SIG-M5 (cell line): ENCODE measurements at regions not wholly inside any gene's neighbourhood (a gene's known extent, or its start where the extent isn't known, plus 50 kb on each side); places are given as distances from the start of the nearest gene placed in this dataset.
"Not testable (repeated sequence)": the region's sequence is repeated elsewhere in the genome, so short reads cannot be mapped to it uniquely, and the experiment has no call there.

Experiments
- DNase-seq: peaks from one replicate; lab custom pipeline; 2025; lab: John Stamatoyannopoulos, UW

DNA sequence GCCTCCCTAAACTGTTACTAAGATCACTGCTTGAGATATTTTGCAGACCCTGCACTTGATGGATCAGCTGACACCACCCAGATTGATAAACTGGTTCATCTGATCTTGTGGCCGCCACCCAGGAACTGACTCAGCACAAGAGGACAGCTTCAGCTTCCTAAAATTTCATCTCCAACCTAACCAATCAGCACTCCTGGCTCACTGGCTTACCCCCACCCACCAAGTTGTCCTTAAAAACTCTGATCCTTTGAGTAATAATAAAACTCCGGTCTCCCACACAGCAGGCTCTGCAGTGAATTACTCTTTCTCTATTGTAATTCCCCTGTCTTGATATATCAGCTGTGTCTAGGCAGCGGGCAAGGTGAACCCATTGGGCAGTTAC lies 174.8 kb downstream of the UTP18 start:
- no peak for DNase-seq

DNA sequence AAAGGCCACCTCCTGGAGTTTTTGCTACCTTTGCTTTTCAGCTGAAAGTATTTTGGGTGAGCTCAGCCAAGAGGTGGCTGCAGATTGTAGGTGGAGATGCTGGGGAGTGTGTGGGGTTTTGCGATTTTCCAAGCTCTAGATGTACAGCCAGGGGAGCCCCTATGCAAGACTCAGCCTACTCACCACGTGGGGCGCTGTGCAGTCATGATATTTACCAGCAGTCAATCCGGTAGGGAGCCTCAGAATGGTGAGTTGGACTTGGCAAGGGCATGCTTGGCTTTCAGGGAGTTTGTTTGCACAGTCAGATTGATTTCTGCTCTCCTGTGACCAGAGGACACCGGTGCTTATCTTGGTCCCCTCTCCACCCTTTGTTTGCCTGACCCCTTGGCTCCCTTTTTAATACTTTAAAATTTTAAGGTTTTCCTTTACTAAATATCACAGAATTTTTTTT lies 175.3 kb downstream of the UTP18 start:
- no peak for DNase-seq

DNA sequence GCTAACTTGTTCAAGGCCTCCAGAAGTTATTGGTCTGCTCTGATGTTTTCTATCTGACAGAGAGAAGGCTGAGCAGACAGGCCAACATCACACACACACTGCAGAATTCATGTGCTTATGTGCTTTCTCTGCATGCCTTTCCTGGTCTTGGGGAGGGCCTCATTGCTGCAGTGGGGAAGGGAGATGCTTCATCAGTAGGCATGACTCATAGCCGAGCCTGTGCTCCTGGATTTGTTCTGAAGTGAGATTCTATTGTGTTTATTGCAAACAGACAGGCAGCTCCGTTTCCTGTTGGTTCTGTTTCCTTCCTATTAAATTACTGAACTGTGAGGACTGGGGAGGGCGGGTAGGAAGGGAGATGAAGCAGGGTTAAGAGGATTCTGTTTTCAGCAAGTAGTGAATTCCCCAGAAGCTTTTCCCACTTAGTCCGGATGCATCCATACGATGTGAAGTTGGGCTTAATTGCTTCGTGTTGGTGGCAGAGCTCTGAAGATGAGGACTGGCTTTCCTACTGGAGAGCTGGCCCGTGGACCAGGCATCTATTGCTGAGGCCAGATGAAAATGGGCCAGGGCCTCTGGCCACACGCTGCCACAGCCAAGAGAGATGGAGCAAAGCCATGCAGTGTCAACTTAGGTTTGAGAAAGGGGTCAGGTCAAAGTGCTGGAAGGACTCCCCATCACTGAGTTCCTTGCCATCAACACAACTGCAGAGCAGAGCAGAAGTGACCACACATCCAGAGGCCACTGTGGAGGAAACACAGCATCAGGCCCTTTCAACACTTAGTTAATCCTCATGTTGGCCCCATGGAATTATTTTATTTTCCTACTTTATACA lies 179.3 kb downstream of the UTP18 start:
- no peak for DNase-seq

DNA sequence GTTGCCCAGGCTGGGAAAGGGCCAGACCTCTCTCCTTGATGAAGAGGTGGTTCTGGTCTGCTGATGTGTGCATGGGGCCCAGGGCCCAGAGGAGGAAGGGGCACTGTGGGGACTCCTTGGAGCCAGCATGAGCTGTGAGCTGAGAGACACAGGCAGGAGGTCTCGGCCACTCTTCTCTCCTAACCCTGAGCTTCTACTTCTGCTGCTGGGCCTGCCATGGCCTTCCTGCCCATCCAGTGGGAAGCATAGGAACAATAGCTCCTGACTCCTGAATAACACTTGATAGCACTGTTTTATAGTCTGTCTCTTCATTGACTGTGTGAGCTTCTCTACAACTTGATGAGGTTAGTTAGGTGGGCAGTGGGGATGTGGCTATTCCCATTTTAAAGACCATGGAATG lies 181.1 kb downstream of the UTP18 start:
- DNase-seq = no peak

DNA sequence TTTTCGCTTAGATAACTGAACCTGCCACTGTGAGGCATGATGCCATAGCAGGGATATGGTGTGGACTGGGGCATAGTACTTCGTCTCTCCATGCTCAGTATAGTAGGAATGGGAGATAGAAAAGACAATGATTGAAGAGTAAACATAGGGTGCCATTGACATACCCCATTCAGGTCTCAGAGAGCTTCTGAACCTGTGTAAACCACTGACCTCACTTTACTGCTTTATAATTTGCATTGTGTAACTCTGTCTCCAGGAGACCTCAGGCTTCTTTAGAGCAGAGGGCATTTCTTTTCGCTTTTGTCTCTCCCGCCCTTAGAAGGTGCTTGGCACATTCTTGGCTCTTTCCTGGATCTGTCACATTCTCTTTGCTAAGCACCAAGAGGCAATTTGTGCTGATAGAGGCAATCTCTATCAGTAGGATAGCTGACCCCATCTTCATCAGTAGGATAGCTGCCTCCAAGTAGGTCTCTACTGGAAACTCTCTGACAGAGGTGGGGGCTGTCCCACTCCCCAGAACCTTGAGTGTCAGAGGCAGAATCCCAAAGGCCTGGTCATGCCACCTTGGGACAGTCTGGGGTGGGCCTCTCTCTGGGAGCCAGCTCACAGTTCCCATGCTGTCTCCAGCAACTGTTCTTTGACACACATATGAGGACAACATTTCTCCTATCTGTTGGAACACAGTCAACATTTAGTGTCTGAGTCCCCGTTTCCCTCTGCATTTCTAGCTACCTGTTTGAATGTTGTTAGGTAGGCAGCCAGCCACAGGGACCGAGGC lies 181.9 kb downstream of the UTP18 start:
- no peak for DNase-seq

DNA sequence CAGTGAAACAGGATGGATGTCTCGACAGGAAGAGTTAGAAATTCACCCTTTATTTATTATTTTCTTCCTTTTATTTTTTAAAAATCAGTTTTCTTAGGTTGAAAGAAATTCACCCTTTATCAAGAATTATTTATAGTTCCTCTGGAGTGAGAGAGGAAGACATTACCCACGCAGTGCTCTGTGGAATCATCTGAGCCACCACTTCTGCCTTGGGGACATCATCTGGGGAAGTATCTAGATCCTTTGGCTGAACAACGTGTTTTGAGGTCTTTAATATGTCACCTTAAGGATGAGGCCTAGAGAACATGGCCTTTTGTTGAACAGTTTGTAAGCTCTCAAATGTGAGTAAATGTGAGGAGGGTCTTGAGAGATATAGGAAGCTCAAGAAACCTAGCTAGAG lies 183.3 kb downstream of the UTP18 start:
- no peak for DNase-seq

DNA sequence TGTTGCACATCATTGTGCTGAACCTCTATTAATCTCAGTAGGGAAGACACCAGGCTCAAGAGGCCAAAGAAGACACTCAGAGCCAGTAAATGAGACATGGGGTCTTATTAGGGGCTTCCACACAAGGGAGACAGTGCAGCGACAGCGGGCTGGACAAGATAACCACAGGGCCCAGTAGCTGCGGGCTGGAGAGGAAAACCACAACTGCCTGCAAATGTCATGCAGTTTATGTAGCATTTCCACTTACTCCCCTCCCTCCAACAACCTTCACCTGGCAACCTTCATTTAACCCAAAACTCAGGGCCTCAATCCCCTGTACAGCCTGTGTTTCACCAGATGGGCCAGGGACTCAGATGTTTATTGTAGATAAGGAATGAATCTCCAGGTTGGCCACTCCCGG lies 185.6 kb downstream of the UTP18 start:
- no peak for DNase-seq

DNA sequence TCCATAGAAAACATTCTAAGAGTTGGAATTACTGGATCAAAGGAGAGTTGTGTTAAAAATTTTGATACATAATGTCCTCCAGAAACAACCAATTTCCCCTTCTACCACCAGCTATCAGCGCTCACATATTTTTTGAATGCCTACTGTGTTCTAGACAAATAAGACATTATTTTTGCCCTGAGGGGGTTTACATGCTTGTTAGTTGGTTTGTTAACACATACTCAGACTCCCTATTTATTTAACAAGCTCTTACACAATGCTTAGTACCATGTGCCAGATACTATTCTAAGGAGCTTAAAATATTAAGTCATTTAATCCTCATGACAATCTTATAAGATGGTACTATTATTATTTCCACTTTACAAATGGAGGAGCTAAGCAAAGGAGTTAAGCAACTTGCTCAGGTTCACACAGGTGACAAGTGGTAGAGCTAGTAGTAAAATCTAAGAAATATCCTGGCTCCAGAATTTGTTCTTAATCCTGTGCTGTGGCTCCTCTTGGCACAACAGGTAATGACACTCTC lies 194.2 kb downstream of the UTP18 start:
- DNase-seq = no peak

DNA sequence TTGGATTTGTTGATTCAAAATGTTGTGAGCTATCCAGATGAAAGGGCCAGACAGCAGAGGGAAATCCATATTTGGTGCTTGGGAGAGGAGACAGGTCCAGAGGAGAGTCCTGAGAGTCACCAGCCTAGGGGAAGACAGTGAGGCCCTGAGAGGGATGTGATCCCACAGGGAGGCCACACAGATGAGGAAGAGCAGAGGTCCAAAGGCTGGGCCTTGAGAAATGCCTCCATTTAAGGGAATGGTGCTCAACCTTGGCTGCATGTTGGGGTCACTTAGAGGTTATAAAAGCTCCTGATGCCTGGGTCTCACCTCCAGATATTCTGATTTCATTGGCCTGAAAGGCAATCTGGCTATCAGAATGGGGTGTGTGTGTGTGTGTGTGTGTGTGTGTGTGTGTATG lies 194.9 kb downstream of the UTP18 start:
- no peak for DNase-seq

DNA sequence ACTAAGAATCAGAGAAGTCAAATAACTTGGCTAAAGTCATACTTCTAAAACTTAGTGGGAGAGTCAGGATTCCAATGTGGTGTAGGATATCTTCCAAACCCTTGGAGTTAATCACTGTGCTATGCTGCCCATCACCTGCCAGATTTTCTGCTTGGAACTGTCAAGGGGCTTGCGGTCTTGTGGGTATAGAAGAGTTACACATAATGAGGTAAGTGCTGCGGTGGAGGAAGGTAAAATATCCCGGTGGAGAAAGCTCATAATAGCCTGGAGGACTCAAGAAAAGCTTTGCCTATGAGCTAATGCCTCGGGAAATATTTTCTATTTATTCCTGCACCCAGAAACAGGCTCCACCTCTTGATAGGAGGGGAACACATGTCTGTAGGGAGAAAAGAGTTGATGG lies 195.6 kb downstream of the UTP18 start:
- no peak for DNase-seq

DNA sequence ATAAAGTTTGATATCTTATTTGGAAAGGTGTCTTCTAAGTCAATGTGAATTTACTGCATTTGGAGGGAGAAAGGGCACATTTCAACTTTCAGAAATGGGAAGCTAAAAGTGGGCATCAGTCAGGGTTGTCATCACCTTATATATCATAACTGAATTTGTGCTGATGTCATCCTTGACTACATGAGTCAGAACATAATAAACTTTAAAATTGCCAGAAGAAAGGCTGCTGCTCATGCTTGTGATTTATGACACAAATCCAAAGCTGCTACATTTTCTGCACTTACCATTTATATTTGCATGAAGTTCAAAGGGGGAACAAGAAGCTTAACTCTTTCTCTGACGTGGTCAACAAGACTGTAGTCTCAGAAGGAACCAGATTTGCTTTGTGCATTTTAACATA lies 196.6 kb downstream of the UTP18 start:
- no peak for DNase-seq

DNA sequence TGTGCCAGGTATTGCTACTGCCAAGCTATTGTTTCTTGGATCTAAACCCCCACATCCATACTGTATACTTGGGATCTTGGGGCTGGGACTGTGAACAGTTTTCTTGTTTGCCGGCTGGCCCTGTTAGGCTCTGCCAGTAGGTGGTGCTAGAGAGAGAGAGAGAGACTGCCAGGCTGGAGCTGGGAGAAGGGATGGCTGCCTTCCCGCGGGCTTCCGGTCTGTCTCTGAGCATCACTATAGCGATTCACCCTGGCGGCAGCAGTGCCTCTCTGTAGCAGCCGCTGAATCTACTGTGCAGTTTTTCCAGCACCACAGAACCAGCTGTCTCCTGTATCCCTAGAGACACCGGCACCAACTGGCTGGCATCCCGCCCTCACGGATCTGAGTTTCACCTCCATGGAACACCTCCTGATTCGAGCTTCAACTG lies 201.2 kb downstream of the UTP18 start:
- DNase-seq = no peak

DNA sequence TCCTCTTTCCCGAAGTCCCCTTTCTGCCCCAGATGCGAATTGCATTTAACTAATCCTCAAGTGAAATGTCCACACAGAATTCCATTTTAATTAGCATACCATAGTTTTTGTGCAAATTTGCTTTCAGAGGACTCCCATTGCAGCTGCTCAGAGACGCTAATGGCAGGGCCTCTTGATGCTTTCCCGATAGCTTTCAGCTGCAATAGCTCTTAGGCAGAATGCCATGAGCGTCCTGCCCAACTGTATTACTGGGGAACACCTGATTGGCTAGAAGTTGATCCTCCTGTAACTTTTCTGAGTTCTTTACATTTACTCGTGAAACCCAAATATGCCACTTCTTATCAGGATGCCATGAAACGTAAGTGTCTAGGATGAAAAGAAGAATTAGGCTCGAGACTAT lies 203.0 kb downstream of the UTP18 start:
- DNase-seq = no peak

DNA sequence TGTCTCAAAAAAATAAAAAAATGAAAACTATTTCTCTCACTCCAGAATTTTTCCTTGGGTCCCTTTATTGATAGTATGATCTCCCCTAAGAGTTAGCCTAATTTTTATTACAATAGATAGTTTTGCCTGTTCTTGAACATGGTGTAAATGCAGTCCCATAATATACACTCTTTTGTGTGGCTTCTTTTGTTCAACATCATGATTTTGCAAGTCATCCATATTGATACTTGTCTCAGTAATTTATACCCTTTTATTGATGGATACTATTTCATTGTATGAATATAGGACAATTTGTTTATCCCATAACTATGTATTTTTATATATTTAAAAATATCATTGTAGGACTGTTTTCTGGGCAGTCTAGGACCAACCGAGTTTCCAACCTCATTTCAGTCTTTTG lies 207.0 kb downstream of the UTP18 start:
- no peak for DNase-seq

DNA sequence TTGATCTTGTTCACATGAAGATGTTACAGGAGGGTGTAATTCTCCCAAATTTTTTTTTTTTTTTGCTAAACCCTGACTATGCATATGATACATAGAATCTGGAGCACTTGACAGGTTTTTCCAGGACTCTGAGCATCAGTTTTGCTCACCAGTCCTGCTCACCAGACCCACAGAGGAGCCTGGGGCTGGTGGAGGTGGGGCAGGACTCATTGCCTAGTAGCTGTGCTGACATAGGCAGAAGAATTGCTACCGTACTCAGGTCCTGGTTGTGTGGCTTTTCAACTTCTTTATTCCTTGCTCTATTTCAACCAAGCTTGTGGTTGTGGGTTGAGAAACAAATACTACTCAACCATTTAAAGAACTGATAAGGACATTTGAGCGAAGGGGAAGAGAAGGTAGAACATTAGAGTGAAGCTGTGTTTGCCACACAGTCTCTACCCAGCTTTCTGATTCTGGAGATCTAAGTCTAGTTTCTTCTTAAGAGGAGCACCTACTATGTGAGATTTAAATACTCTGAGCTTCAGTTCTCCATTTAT lies 212.4 kb downstream of the UTP18 start:
- no peak for DNase-seq

DNA sequence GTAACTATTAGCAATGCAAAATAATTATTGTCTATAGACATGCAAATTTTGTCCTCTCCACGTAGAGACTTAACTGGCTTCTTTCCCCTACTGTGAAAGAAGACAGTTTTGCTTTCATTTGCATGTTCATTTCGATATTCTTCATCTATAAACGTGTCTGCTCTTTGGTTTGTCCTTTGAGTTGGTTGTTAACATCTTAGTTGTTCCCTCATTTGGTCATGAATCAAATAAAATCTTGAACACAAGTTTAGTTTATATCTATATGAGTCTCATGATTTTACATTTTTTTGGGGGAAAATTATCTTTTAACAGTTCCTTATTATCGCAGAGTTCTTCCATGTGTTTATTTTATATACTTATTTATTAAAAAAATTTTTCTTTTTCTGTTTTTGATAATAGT lies 214.4 kb downstream of the UTP18 start:
- no peak for DNase-seq

DNA sequence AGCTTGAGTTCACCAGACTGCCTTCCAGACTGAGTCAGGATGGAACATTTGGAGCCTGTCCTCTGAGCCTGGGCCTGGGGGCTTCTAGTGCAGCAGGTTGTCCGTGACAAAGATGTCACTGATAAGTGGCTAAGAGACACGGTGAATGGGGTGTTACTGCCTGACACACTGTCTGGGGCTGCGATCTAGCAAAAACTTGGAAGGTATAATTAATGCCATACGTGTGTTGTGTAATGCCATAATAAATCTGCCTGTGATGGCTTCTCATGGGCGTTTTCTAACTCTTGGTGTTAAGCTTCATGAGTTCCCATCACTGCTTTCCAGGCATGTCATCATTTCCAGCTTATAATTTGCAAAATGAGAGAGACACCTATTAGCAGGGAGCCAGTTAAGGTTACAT lies 215.4 kb downstream of the UTP18 start:
- DNase-seq = no peak

DNA sequence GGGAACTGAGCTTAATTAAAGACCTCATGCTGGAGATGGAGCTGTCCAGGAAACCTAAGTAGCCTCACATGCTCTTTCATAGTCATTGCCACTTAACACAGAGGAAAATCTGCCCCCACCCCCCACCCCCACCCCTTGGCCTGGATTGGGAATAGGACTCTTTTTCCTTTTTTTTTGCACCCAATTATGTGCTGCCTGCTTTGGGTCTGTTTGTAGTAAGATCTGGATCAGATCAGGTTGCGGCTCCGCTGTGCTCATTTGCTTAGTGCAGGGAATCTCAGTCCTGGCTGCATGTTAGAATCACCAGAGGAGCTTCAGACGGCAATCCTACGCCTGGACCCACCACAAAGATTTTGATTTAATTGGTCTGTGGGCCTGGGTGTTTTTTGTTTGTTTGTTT lies 219.0 kb downstream of the UTP18 start:
- no peak for DNase-seq

DNA sequence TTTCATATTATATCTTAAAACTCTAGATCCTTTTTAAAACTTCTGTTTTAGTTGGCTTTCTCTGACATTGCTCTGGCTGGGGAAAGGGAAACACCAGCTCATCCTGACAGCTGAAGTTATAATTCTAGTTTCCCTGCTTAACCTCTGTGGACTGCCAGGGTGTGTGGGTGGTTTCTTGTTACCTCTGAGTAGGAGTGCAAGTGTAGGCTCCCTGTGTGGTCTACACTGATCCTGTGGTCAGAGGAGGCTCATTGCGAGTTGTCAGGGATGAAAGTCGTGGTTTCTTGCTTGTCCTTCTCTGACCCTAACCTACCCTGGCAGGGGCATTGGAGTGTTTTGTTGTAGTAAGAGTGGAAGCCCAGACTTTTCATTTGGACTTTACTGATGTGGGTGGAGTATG lies 221.0 kb downstream of the UTP18 start:
- no peak for DNase-seq

DNA sequence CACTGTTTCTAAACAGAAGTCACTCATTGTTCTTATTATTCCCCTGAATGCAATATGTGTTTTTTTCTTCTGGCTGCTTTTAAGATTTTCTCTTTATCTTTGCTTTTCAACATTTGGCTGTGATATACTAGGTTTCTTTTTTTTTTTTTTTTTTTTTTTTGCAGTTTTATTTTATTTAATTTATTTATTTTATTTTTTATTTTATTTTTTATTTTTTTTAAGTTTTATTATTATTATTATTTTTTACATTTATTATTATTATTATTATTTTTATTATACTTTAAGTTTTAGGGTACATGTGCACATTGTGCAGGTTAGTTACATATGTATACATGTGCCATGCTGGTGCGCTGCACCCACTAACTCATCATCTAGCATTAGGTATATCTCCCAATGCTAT lies 221.9 kb downstream of the UTP18 start:
- not testable (repeated sequence) for DNase-seq

DNA sequence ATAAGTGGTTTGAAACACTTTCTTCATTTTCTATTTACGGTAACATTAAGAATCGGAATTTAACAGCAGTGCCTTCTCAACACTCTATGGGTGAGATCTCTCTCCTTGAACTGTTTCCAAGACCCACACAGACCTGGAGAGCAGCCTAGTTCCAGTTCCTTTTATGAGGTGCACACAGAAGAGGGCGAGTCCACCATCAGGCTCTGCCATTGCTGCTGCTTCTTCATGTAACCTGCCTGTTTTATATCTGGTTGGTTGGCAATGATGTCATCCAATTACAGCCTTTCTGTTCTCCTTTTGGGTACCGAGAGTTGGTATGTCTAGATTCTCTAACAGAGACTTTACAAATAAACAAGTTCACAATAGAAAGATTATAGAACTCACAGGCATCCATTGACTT lies 225.7 kb downstream of the UTP18 start:
- DNase-seq = no peak

DNA sequence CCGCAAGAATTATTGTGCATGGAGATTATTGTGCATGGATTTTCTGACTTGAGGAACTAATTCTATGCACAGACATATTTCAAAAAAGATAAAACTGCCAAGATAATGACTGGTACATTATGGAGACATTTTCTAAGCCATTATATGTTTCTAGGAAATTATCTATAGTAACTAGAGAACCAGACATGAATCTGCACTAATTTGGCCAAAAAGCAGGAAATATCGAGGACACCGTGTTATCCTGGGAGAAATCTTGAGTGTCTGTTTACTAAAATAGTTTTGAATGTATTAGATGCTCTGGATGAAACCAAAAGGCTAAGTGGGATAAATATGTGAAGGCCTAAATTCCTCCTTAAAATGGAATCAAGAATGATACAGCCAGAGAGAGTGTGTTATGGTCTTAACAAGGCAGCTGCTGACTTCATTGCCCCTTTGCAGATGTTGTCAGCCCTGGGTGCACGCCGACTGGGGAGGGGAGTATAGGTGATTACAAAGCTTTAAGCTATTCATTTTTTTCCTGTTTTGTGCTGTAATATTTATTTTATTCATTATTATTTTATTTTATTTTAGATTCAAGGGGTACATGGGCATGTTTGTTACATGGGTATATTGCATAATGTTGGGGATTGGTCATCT lies 226.7 kb downstream of the UTP18 start:
- DNase-seq = no peak

DNA sequence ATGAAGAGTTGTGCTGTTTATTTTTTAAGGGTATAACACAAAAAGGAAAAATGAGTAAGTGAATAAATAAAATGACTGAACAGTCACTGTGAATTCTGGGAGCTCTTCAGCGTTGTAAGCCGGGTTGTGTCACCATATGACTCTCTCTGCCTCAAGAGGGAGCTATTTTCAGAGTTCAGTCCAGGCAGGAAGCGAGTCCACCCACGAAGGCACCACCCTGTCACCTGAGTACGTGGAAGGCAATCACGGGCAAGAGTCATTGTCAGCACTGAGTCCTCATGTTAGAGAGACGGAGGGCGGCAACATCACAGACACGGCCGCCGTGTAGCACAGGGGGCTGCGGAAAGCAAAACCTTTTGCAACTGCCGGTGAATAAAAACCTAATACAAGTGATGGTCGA lies 227.6 kb downstream of the UTP18 start:
- DNase-seq = no peak
